Thyroid gland (tissue), 4 donors: ENCODE measurements at regions not wholly inside any gene's neighbourhood (a gene's known extent, or its start where the extent isn't known, plus 50 kb on each side); places are given as distances from the start of the nearest gene placed in this dataset.

Experiments used
- DNase-seq, 2 donors: peaks; one replicate each; pipeline ENCODE4 v3.0.0-alpha.2; 2019
- H3K27ac ChIP-seq, 3 donors: fragments of 200-600 bp; sonication (generic); 1 replicate in 2 of 3; 2 replicates in 1 of 3; pipeline ENCODE4 v1.5.1; 2016 to 2019; ENCODE audit warnings: mild to moderate bottlenecking in 1 of 3, moderate library complexity in 1 of 3
- H3K27me3 ChIP-seq: fragments of 200-600 bp; sonication (generic); one replicate; pipeline ENCODE4 v1.5.1; 2019
- H3K36me3 ChIP-seq, 2 donors: fragments of 200-600 bp; sonication (generic); one replicate each; pipeline ENCODE4 v1.5.1; 2016 to 2019
- H3K4me1 ChIP-seq, 2 donors: fragments of 200-600 bp; sonication (generic); one replicate each; pipeline ENCODE4 v1.5.1; 2017 to 2019
- H3K4me3 ChIP-seq, 3 donors: fragments of 200-600 bp; sonication (generic); replicated peaks in 1 of 3; 1 replicate in 2 of 3; 2 replicates in 1 of 3; pipeline ENCODE4 v1.5.1; 2016; ENCODE audit warnings: mild to moderate bottlenecking in 1 of 3
- H3K9me3 ChIP-seq: fragments of 200-600 bp; sonication (generic); one replicate; pipeline ENCODE4 v1.5.1; 2017
- POLR2A ChIP-seq, 2 donors: fragments of 450-650 bp; IDR thresholded peaks; one replicate each; pipeline ENCODE4 v1.6.1; 2017; ENCODE audit warnings: antibody characterized with exemption in 2 of 2, mild to moderate bottlenecking in 2 of 2, moderate library complexity in 1 of 2
- WGBS, 2 donors: methylation state at CpG; one replicate each; pipeline ENCODE4 v1.1.5; 2017; 5-methylcytosine and 5-hydroxymethylcytosine counted together
- intact Hi-C: fragments of 100-400 bp; cut with DNase I; formaldehyde crosslinking; loops from one replicate; pipeline ENCODE4 v1.15.1; 2023
- TF ChIP-seq, protein P1 (sequence below), 6 experiments: fragments of 200-600 bp in 3 of 6; fragments of 450-650 bp in 3 of 6; sonication (generic) in 3 of 6; IDR thresholded peaks; one replicate each; pipeline ENCODE4 v1.5.1; 2016 to 2019; ENCODE audit warnings: antibody characterized with exemption in 6 of 6, mild to moderate bottlenecking in 2 of 6, inconsistent platforms in 1 of 6, moderate library complexity in 1 of 6

DNA sequence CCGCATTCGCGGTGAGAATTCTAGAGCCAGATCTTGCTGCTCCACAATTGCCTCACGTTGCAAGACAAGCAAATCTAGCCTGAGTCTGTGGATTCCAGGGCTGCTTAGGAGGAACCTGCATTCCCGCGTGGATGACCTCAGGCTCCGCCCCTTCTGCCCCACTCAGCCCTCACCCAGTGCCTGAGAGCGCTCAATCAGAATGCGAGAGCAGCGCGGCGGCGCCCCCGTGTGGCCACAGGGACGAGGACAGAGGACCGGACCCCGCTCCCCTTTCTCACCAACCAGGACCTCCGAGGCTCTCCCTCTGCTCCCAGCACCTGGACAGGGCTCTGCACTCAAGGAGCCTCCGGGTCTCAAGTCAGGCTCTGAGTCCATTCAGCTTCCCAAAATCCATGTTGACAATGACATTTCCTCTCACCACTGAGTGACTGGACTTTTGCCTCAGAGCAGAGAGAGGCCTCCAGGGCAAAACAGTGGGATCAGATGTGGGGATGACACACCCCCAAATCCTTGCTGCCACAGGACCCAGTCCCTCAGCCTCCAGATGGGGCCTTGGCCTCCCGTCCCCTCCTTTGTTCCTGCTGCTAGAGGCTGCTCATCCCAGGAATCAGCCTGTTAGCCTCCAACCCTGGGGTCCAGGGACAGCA, 52.0 kb downstream of the RPP21 start:
- H3K27ac ChIP-seq: no peak overlapping the region
- no peaks in the 10 kb centered on the region for H3K27me3 ChIP-seq
- TF ChIP-seq, protein P1, sequence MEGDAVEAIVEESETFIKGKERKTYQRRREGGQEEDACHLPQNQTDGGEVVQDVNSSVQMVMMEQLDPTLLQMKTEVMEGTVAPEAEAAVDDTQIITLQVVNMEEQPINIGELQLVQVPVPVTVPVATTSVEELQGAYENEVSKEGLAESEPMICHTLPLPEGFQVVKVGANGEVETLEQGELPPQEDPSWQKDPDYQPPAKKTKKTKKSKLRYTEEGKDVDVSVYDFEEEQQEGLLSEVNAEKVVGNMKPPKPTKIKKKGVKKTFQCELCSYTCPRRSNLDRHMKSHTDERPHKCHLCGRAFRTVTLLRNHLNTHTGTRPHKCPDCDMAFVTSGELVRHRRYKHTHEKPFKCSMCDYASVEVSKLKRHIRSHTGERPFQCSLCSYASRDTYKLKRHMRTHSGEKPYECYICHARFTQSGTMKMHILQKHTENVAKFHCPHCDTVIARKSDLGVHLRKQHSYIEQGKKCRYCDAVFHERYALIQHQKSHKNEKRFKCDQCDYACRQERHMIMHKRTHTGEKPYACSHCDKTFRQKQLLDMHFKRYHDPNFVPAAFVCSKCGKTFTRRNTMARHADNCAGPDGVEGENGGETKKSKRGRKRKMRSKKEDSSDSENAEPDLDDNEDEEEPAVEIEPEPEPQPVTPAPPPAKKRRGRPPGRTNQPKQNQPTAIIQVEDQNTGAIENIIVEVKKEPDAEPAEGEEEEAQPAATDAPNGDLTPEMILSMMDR (IDR thresholded peaks at IDR 0.05): peak; percentile 48 to 89 (median 65)
- no peak for TF ChIP-seq POLR2A (IDR thresholded peaks at IDR 0.05)
- intact Hi-C loops: loop anchor here (10.0 kb wide), 1 partner anchor 182 kb away; the partner anchor contains the start of gene TRIM26
- H3K9me3 ChIP-seq: no peaks in the 10 kb centered on the region
- 14 to 16% methylated on average over 17 to 20 of the region's 20 CpGs for WGBS, 2 donors
- H3K36me3 ChIP-seq: no peaks in the 10 kb centered on the region
- H3K4me1 ChIP-seq: no peaks in the 10 kb centered on the region
- peak; percentile 82 to 85 for DNase-seq
- H3K4me3 ChIP-seq: no peak overlapping the region

DNA sequence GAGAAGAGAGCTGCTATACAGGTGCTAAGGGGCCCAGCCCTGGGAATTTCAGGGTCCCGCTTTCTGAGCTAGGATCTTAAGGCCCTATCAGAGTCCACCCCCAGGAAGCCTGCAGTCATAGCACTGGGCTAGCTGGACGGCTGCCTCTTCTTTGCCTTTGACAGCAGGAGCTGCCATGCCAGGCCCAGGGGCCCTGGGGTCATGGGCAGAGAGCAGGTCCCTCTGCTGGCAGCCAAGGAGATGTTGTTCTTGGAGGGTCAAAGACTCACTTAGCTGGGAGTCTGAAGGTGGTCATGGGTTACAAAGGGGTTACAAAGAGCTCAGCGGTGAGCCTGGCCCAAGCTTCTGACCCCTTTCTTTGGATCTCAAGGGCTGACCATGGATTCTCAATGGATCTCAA, 52.7 kb downstream of the RPP21 start:
- no peaks in the 10 kb centered on the region for H3K4me1 ChIP-seq
- DNase-seq: no peak
- H3K27me3 ChIP-seq: no peaks in the 10 kb centered on the region
- no peaks in the 10 kb centered on the region for H3K36me3 ChIP-seq
- H3K9me3 ChIP-seq: no peaks in the 10 kb centered on the region
- no peak overlapping the region for H3K4me3 ChIP-seq
- TF ChIP-seq, protein P1 (IDR thresholded peaks at IDR 0.05): no peak
- no peak for TF ChIP-seq POLR2A (IDR thresholded peaks at IDR 0.05)
- intact Hi-C loops: loop anchor here (10.0 kb wide), 1 partner anchor 183 kb away; the partner anchor contains the start of gene TRIM26
- no peak overlapping the region for H3K27ac ChIP-seq
- 73 to 75% methylated on average over 3 of the region's 3 CpGs for WGBS, 2 donors

DNA sequence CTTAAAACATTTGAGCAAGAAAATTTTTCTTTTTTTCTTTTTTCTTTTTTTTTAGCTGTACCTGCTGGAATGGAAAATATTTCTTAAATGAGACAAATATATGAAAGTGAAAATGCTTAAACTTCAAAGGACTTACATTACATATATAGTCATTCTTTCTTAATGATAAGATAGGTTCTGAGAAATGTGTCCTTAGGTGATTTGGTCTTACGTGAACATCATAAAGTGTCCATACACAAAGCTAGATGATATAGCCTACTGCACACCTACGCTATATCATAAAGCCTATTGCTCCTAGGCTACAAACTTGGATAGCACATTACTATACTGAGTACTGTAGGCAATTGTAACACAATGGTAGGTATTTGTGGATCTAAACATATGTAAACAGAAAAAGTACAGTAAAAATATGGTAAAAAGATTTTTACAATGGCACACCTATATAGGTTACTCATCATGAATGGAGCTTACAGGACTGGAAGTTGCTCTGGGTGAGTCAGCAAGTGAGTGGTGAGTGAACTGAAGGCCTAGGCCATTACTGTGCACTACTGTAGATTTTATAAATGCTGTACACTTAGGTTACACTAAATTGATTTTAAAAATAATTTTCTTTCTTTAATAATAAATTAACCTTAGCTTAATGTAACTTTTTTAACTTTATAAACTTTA, 54.6 kb downstream of the RPP21 start:
- 93 to 98% methylated on average over 2 of the region's 2 CpGs for WGBS, 2 donors
- Histone ChIP-seq H3K27me3 (no peaks in the 10 kb centered on the region), H3K4me3 (no peak overlapping the region), H3K27ac (no peak overlapping the region), H3K36me3 (no peaks in the 10 kb centered on the region), H3K4me1 (no peaks in the 10 kb centered on the region), H3K9me3 (no peaks in the 10 kb centered on the region)
- intact Hi-C loops: loop anchor here (10.0 kb wide), 1 partner anchor 185 kb away; the partner anchor contains the start of gene TRIM26
- no peak for DNase-seq
- no peak for TF ChIP-seq POLR2A (IDR thresholded peaks at IDR 0.05)

DNA sequence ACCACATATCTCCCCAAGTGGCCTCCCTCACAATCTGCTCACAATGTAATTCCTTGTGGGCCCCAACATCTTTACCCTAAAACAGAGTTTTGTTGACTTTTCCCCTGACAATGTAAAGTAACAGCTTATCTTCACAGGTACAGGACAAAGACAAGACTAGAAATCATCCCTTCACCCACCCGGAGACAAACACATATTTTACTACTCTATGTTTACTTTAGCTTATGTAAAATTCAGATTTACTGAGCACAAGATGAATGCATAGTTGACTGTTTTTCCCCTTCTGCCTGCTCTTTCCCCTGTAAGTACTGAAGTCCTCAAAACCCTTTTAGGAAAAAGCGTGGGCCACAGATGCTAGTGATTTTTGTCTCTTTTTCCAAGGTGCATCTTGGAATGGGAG, 61.0 kb downstream of the RPP21 start:
- Histone ChIP-seq H3K27me3 (no peaks in the 10 kb centered on the region), H3K27ac (no peak overlapping the region), H3K4me3 (no peak overlapping the region), H3K9me3 (no peaks in the 10 kb centered on the region), H3K4me1 (no peaks in the 10 kb centered on the region), H3K36me3 (no peaks in the 10 kb centered on the region)
- intact Hi-C loops: no loop called here
- 61 to 68% methylated on average over 2 of the region's 2 CpGs for WGBS, 2 donors
- no peak for DNase-seq
- TF ChIP-seq, protein P1 (IDR thresholded peaks at IDR 0.05): no peak

DNA sequence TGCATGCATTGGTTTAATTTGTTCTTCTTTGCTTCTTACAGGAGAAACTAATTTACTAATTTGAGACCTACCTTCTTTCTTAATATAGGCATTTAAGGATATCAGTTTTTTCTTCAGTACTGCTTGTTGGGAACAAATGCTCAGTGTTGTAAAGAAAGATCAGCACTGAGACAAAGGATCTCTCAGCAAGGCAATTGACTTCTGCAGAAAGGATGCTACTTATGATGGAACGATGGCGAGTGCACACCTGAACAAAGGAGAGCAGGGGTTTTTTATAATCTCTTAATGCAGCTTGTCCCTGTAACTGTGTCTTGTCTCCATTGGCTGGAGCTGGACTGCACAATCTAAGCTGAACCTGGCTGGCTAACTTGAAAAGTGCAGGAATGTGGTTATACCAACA, 64.2 kb downstream of the RPP21 start:
- Histone ChIP-seq H3K9me3 (no peaks in the 10 kb centered on the region), H3K27ac (no peak overlapping the region), H3K36me3 (no peaks in the 10 kb centered on the region), H3K4me1 (no peaks in the 10 kb centered on the region), H3K27me3 (no peaks in the 10 kb centered on the region), H3K4me3 (no peak overlapping the region)
- 33 to 61% methylated on average over 2 of the region's 2 CpGs for WGBS, 2 donors
- intact Hi-C loops: no loop called here
- DNase-seq: no peak
- no peak for TF ChIP-seq POLR2A (IDR thresholded peaks at IDR 0.05)
- TF ChIP-seq, protein P1 (IDR thresholded peaks at IDR 0.05): no peak
